ENCODE measurements at regions not wholly inside any gene's neighbourhood (a gene's known extent, or its start where the extent isn't known, plus 50 kb on each side); places are given as distances from the start of the nearest gene placed in this dataset.

DNA sequence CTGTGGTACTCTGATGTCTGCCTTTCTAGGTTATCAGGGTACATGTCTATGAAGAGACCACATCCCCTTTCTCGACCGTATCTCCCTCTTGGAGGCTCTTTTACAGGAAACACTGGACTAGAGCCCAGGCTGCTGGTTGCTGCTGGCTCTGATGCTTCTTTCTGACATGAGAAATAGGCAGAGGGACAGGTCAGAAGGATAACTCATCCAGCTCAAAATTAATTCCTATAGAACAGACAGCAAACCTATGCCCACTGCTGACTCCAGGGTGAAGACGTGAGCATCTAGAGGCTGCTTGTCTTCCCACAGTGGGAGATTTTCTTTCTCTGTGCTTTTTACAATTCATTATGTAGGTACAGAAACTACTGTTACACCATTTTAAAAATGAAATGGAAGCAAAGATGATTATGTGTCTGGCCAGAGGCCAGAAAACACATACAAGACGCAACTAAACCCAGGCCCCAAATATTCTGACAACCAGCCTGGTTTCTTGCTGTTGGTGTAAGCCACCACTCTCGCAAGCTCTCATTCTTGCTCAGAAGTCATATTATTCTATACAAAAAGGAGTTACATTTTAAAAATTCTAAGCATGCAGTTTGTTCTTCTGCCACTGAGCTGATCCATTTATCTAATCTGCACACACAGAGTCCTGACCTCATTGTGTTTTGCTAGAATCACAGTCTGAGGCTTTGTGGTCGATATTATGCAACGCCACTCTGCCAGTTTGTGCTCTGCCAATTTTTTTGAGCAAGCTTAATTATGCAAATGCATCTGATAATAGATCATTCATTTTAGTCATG lies 424.3 kb downstream of the KIF20B start:
- no peak overlapping the region for H3K4me2 ChIP-seq (ENCODE audit: low read length)
- TF ChIP-seq EZH2 (IDR thresholded peaks at IDR 0.05; ENCODE audit: low read length, unreplicated experiment), result no peak
- TF ChIP-seq CTCF (conservative IDR thresholded peaks at IDR 0.05; ENCODE audit: low read depth, low read length), result no peak
- TF ChIP-seq EZH2phosphoT487 (IDR thresholded peaks at IDR 0.05; ENCODE audit: borderline replicate concordance, low read length), result no peak

DNA sequence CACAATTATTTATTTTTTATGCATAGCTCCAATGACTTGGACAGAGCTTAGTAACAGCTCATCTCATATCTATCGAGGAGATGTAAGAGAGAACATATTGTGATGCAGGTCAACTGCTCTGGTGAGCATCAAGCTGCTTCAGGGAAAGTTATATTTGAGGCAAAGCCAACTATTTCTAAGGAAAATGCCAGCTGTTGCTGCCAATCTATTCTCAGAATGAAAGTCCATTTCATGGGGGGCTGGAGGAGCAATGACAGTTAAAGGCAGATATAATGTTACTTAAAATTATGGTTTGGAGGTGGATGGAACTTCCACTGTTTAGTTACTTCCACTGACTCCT lies 424.8 kb downstream of the KIF20B start:
- Histone ChIP-seq H2AFZ (ENCODE audit: low read length) (no peak overlapping the region), H3K4me2 (ENCODE audit: low read length) (no peak overlapping the region), H4K20me1 (ENCODE audit: low read length) (no peaks in the 10 kb centered on the region), H3K79me2 (ENCODE audit: low read length) (no peaks in the 10 kb centered on the region), H3K4me1 (ENCODE audit: insufficient read depth, low read length) (no peaks in the 10 kb centered on the region), H3K27me3 (ENCODE audit: low read length) (no peaks in the 10 kb centered on the region), H3F3A (ENCODE audit: low read length, unreplicated experiment) (no peaks in the 10 kb centered on the region), H3K9ac (ENCODE audit: low read length) (no peak overlapping the region), H3K9me2 (replicated peaks; ENCODE audit: low read length) (no peaks in the 10 kb centered on the region), H3K9me3 (ENCODE audit: low read length) (no peaks in the 10 kb centered on the region), H3K4me3 (ENCODE audit: low read length) (no peak overlapping the region), H3K36me3 (ENCODE audit: low read depth, low read length) (no peaks in the 10 kb centered on the region), H3K27ac (ENCODE audit: low read length) (no peak overlapping the region)
- TF ChIP-seq EZH2 (IDR thresholded peaks at IDR 0.05; ENCODE audit: low read length, unreplicated experiment) (no peak), EZH2phosphoT487 (IDR thresholded peaks at IDR 0.05; ENCODE audit: borderline replicate concordance, low read length) (no peak), CTCF (conservative IDR thresholded peaks at IDR 0.05; ENCODE audit: low read depth, low read length) (no peak)
- ChIA-PET POLR2A (ENCODE audit: unreplicated experiment) (no interaction called here), CTCF (no interaction called here)
- no TSS peak for BruUV-seq (replicated peaks)
- intact Hi-C loops (cut with micrococcal nuclease), result no loop called here
- ATAC-seq (no peak), DNase-seq (no peak)

More for the DNA sequence above, 424.3 kb downstream of the KIF20B start:
- ATAC-seq, result no peak
- no peak for DNase-seq
- Histone ChIP-seq H3K27ac (ENCODE audit: low read length) (no peak overlapping the region), H3K79me2 (ENCODE audit: low read length) (no peaks in the 10 kb centered on the region), H3K36me3 (ENCODE audit: low read depth, low read length) (no peaks in the 10 kb centered on the region), H3K9ac (ENCODE audit: low read length) (no peak overlapping the region), H3F3A (ENCODE audit: low read length, unreplicated experiment) (no peaks in the 10 kb centered on the region), H3K27me3 (ENCODE audit: low read length) (no peaks in the 10 kb centered on the region), H4K20me1 (ENCODE audit: low read length) (no peaks in the 10 kb centered on the region), H3K9me2 (replicated peaks; ENCODE audit: low read length) (no peaks in the 10 kb centered on the region), H3K9me3 (ENCODE audit: low read length) (no peaks in the 10 kb centered on the region), H3K4me1 (ENCODE audit: insufficient read depth, low read length) (no peaks in the 10 kb centered on the region), H2AFZ (ENCODE audit: low read length) (no peak overlapping the region), H3K4me3 (ENCODE audit: low read length) (no peak overlapping the region)
- CTCF ChIA-PET, result no interaction called here
- no TSS peak for BruUV-seq (replicated peaks)
- POLR2A ChIA-PET (ENCODE audit: unreplicated experiment), result no interaction called here
- intact Hi-C loops (cut with micrococcal nuclease), result no loop called here

DNA sequence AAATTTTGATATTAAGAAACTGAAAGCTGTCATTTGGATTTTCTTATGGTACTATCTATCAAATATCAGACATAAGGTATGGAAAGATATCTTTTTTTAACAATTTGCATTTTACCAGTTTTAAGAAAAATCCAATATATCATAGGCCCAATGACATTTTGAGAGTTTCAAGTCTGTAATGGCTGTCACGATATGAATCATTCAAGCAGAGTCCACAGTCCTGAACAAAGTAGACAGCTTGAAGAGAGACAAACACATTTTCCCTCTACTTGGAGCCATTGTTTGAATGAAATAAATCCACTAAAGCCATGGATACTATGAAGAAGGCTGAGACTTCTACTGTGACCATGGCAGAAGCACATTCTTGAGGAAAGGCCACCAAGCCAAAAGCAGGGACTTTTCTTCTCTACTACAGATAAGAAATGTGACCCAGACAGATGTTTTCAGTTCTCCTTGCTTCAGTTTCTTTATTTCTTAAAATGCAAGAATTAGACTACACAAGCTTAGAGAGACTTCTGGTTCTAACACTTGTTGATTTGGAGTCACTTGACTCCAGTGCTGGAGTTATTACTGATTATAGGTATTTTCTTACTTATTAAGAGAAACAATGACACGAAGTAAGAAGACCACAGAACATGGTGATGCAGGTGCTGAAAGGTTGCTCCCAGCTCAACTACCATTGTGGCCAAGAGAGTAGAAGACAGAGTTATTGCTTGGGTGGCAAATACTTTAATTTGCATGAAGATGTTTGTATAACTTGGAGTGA lies 429.1 kb downstream of the KIF20B start:
- BruUV-seq (replicated peaks), result no TSS peak
- intact Hi-C loops (cut with micrococcal nuclease), result no loop called here
- H3K9ac ChIP-seq (ENCODE audit: low read length), result no peak overlapping the region
- H3F3A ChIP-seq (ENCODE audit: low read length, unreplicated experiment), result no peaks in the 10 kb centered on the region
- H3K9me3 ChIP-seq (ENCODE audit: low read length), result no peaks in the 10 kb centered on the region
- H3K4me2 ChIP-seq (ENCODE audit: low read length), result no peak overlapping the region
- no peaks in the 10 kb centered on the region for H3K79me2 ChIP-seq (ENCODE audit: low read length)
- no peak overlapping the region for H3K4me3 ChIP-seq (ENCODE audit: low read length)
- ChIA-PET POLR2A (ENCODE audit: unreplicated experiment) (no interaction called here), CTCF (no interaction called here)
- no peaks in the 10 kb centered on the region for H3K27me3 ChIP-seq (ENCODE audit: low read length)
- H3K36me3 ChIP-seq (ENCODE audit: low read depth, low read length), result no peaks in the 10 kb centered on the region
- H3K4me1 ChIP-seq (ENCODE audit: insufficient read depth, low read length), result no peaks in the 10 kb centered on the region
- no peak overlapping the region for H2AFZ ChIP-seq (ENCODE audit: low read length)
- H4K20me1 ChIP-seq (ENCODE audit: low read length), result no peaks in the 10 kb centered on the region
- H3K27ac ChIP-seq (ENCODE audit: low read length), result no peak overlapping the region
- TF ChIP-seq EZH2 (IDR thresholded peaks at IDR 0.05; ENCODE audit: low read length, unreplicated experiment), result no peak
- no peak for TF ChIP-seq CTCF (conservative IDR thresholded peaks at IDR 0.05; ENCODE audit: low read depth, low read length)
- no peak for TF ChIP-seq EZH2phosphoT487 (IDR thresholded peaks at IDR 0.05; ENCODE audit: borderline replicate concordance, low read length)
- DNase-seq, result no peak
- ATAC-seq, result no peak
- no peaks in the 10 kb centered on the region for H3K9me2 ChIP-seq (replicated peaks; ENCODE audit: low read length)
